Mucosa of rectum (tissue), 2 donors: ENCODE measurements at regions not wholly inside any gene's neighbourhood (a gene's known extent, or its start where the extent isn't known, plus 50 kb on each side); places are given as distances from the start of the nearest gene placed in this dataset.

ENCODE experiments used
- H3K27ac ChIP-seq, 2 donors: one replicate each; pipeline ENCODE4 v1.7.0; 2013; ENCODE audit warnings: inconsistent platforms in 2 of 2, low read depth in 2 of 2, low read length in 2 of 2
- H3K27me3 ChIP-seq, 2 donors: one replicate each; pipeline ENCODE4 v1.7.0; 2013; ENCODE audit warnings: low read length in 2 of 2; ENCODE audit not compliant: control insufficient read depth in 2 of 2, insufficient read depth in 2 of 2
- H3K36me3 ChIP-seq, 2 donors: one replicate each; pipeline ENCODE4 v1.7.0; 2013; ENCODE audit warnings: low read length in 2 of 2; ENCODE audit not compliant: control insufficient read depth in 2 of 2, insufficient read depth in 2 of 2
- H3K4me1 ChIP-seq, 2 donors: one replicate each; pipeline ENCODE4 v1.7.0; 2013; ENCODE audit warnings: low read length in 2 of 2, mild to moderate bottlenecking in 1 of 2; ENCODE audit not compliant: control insufficient read depth in 2 of 2, insufficient read depth in 2 of 2
- H3K4me3 ChIP-seq, 2 donors: one replicate each; pipeline ENCODE4 v1.7.0; 2013; ENCODE audit warnings: low read length in 2 of 2
- H3K9ac ChIP-seq, 2 donors: one replicate each; pipeline ENCODE4 v1.7.0; 2013; ENCODE audit warnings: low read length in 2 of 2, low read depth in 1 of 2, mild to moderate bottlenecking in 1 of 2
- H3K9me3 ChIP-seq, 2 donors: one replicate each; pipeline ENCODE4 v1.7.0; 2013; ENCODE audit warnings: low read length in 2 of 2; ENCODE audit not compliant: control insufficient read depth in 2 of 2
- donor health status: healthy.
- donor health status: Normal muscosa, but diverticular disease.

GRCh38 chr1:103854279-103854678, 104.6 kb downstream of the AMY1C start:
- Histone ChIP-seq H3K4me3 (no peak overlapping the region), H3K27me3 (no peaks in the 10 kb centered on the region), H3K9ac (no peak overlapping the region), H3K27ac (no peak overlapping the region), H3K36me3 (no peaks in the 10 kb centered on the region), H3K9me3 (peaks cover 0 to 2% of the 10 kb centered on the region in 2 donors), H3K4me1 (no peaks in the 10 kb centered on the region)

DNA sequence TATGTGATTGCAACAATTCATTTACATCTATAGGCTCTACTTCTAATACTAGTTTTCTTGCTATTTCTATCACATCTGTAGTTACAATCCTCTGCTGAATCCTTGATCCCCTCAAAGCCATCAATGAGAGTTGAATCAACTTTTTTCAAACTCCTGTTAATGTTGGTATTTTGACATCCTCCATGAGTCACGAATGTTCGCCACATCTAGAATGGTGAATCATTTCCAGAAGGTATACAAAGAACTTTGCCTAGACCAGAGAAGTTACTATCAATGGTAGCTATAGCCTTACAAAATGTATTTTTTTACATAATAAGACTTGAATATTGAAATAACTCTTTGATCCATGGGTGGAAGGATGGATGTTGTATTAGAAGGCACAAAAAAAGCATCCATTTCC, 110.0 kb downstream of the AMY1C start:
- no peak overlapping the region for H3K4me3 ChIP-seq
- H3K9me3 ChIP-seq, result peaks cover 0 to 4% of the 10 kb centered on the region in 2 donors
- H3K4me1 ChIP-seq, result no peaks in the 10 kb centered on the region
- no peak overlapping the region for H3K27ac ChIP-seq
- no peak overlapping the region for H3K9ac ChIP-seq
- no peaks in the 10 kb centered on the region for H3K27me3 ChIP-seq
- H3K36me3 ChIP-seq, result no peaks in the 10 kb centered on the region

- H3K9me3 ChIP-seq, result no peaks in the 10 kb centered on the region
- H3K27me3 ChIP-seq, result no peaks in the 10 kb centered on the region
- no peak overlapping the region for H3K9ac ChIP-seq
- no peaks in the 10 kb centered on the region for H3K4me1 ChIP-seq
- H3K4me3 ChIP-seq, result no peak overlapping the region
- H3K27ac ChIP-seq, result no peak overlapping the region
- no peaks in the 10 kb centered on the region for H3K36me3 ChIP-seq
Observed at GRCh38 chr1:103898576-103899345, 149.1 kb downstream of the AMY1C start.

DNA sequence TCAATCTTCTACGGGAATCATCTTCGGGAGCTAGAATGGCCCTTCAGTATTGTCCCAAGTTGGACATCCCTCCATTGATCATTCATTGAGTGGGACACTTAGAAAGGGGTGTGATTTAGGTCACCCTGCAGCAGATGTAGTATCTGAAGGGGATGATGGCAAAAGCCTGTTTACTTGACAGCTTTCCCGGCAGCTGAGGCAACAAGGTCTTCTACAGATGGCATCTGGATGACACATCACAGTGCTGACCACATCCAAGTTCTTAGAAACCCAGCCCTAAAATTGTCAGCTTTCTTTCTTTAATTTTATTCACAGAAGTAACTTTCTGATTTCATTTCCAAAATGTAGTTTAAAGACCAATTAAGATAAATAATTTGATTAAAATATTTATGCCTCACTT, 150.3 kb downstream of the AMY1C start:
- Histone ChIP-seq H3K9me3 (no peaks in the 10 kb centered on the region), H3K4me1 (no peaks in the 10 kb centered on the region), H3K36me3 (no peaks in the 10 kb centered on the region), H3K27ac (no peak overlapping the region), H3K27me3 (no peaks in the 10 kb centered on the region), H3K9ac (no peak overlapping the region), H3K4me3 (no peak overlapping the region)

DNA sequence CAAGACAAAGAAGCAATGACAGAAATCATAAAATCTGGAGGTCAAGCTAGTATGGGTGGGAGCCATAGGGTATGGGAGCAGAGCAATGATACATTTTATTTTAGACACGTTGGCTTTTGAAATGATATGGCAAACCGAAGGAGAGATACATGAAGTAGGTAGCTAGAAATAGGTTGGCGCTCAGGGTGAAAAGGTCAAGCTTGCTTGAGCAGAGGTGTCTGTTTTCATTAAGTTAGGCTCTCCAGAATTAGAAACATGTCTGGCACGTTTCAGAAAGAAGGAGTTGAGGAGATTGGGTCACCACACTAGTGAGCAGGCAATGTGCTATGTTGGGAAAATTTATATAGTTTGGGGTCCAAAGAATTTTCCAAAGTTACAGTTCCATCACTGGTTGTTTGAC, 151.4 kb downstream of the AMY1C start:
- H3K9ac ChIP-seq, result no peak overlapping the region
- H3K36me3 ChIP-seq, result no peaks in the 10 kb centered on the region
- no peaks in the 10 kb centered on the region for H3K9me3 ChIP-seq
- no peaks in the 10 kb centered on the region for H3K27me3 ChIP-seq
- H3K4me3 ChIP-seq, result no peak overlapping the region
- H3K27ac ChIP-seq, result no peak overlapping the region
- no peaks in the 10 kb centered on the region for H3K4me1 ChIP-seq

DNA sequence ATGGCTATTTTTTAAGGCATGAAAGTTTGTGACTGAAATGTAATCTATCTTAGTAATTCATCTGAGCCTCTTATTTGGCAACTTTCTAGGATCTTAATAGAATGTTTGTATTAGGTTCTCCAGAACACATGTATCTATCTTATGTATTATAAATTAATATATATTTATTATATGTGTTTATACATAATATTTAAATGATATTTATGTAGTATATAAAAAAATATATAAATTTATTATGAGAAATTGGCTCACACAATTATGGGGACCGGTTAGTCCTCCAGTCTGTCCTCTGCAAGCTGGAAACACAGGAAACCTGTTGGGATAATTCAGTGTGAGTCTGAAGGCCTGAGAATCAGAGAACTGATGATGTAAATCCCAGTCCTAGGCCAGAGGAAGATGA, 155.7 kb downstream of the AMY1C start:
- Histone ChIP-seq H3K27me3 (no peaks in the 10 kb centered on the region), H3K9me3 (no peaks in the 10 kb centered on the region), H3K9ac (no peak overlapping the region), H3K36me3 (no peaks in the 10 kb centered on the region), H3K4me3 (no peak overlapping the region), H3K27ac (no peak overlapping the region), H3K4me1 (no peaks in the 10 kb centered on the region)

DNA sequence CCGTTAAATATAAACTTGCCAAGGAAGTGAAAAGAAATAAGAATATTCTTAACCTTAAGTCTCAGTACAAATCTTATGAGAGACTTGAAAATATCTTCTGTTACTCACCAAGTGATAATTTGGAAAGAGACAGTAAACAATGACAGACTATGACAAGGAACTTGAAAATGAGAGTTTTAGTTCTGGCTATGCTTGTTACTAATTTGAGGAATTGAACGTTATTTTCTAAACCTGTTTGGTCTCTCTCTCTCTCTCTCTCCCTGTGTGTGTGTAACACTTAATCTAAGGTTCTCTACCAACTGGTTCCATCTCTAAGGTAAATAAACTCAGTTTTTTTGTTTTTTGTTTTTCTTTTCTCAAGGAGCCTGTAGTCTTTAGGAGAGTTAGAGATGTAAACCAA, 161.8 kb downstream of the AMY1C start:
- no peaks in the 10 kb centered on the region for H3K27me3 ChIP-seq
- H3K36me3 ChIP-seq, result no peaks in the 10 kb centered on the region
- H3K9me3 ChIP-seq, result no peaks in the 10 kb centered on the region
- no peak overlapping the region for H3K27ac ChIP-seq
- H3K9ac ChIP-seq, result no peak overlapping the region
- no peak overlapping the region for H3K4me3 ChIP-seq
- H3K4me1 ChIP-seq, result no peaks in the 10 kb centered on the region

GRCh38 chr1:103917795-103918194, 168.1 kb downstream of the AMY1C start:
- H3K9ac ChIP-seq, result no peak overlapping the region
- no peaks in the 10 kb centered on the region for H3K4me1 ChIP-seq
- no peaks in the 10 kb centered on the region for H3K9me3 ChIP-seq
- H3K36me3 ChIP-seq, result no peaks in the 10 kb centered on the region
- no peaks in the 10 kb centered on the region for H3K27me3 ChIP-seq
- no peak overlapping the region for H3K4me3 ChIP-seq
- no peak overlapping the region for H3K27ac ChIP-seq

DNA sequence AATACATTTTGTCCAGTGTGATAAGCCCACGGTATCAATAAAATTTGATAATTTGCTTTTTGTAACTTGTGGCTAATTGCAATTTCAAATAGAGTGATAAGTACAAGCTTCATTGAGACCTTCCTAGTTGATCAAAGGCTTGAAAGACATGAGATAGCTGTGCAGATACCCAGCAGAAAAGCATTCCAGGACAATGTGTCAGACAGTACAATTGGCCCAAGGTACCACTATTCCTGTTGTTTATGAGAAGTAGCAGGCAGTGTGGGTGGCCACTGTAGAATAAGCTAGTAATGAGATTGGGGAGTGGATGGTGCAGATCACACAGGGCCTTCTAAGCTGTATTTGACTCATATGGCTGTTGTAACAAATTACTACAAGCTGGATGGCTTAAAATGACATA, 182.2 kb downstream of the AMY1C start:
- Histone ChIP-seq H3K4me1 (no peaks in the 10 kb centered on the region), H3K27me3 (no peaks in the 10 kb centered on the region), H3K27ac (no peak overlapping the region), H3K4me3 (no peak overlapping the region), H3K36me3 (no peaks in the 10 kb centered on the region), H3K9me3 (no peaks in the 10 kb centered on the region), H3K9ac (no peak overlapping the region)

GRCh38 chr1:103937763-103938357, 188.2 kb downstream of the AMY1C start:
- H3K27ac ChIP-seq, result no peak overlapping the region
- H3K9ac ChIP-seq, result no peak overlapping the region
- no peaks in the 10 kb centered on the region for H3K27me3 ChIP-seq
- no peaks in the 10 kb centered on the region for H3K4me1 ChIP-seq
- H3K9me3 ChIP-seq, result no peaks in the 10 kb centered on the region
- H3K4me3 ChIP-seq, result no peak overlapping the region
- no peaks in the 10 kb centered on the region for H3K36me3 ChIP-seq
